ENCODE measurements at regions not wholly inside any gene's neighbourhood (a gene's known extent, or its start where the extent isn't known, plus 50 kb on each side); places are given as distances from the start of the nearest gene placed in this dataset.
A peak's percentile ranks its signal among the peaks of the same experiment; 100 is the strongest.

- WGBS = 86% methylated on average over 5 of the region's 5 CpGs
- Histone ChIP-seq H3K4me3 (ENCODE audit: low read depth in 1 of 3, low read length in 3 of 3) (no peak overlapping the region), H3K27ac (ENCODE audit: low read depth in 1 of 2, low read length in 2 of 2) (no peak overlapping the region), H3K9ac (ENCODE audit: low read depth in 1 of 2, low read length in 2 of 2) (no peak overlapping the region), H3K36me3 (ENCODE audit: control insufficient read depth in 4 of 4, insufficient read depth in 3 of 4, low read depth in 1 of 4, low read length in 3 of 4) (no peaks in the 10 kb centered on the region), H3K27me3 (ENCODE audit: control insufficient read depth in 4 of 4, insufficient read depth in 4 of 4, low read length in 3 of 4) (no peaks in the 10 kb centered on the region), H3K9me3 (ENCODE audit: control insufficient read depth in 4 of 4, low read length in 3 of 4) (no peaks in the 10 kb centered on the region), H3K4me1 (ENCODE audit: control insufficient read depth in 4 of 4, insufficient read depth in 4 of 4, low read length in 3 of 4) (no peaks in the 10 kb centered on the region)
- TF ChIP-seq JUND (IDR thresholded peaks at IDR 0.05) = no peak
- no peak for TF ChIP-seq EGR1 (IDR thresholded peaks at IDR 0.05; ENCODE audit: low read depth in 2 of 2)
- TF ChIP-seq REST (IDR thresholded peaks at IDR 0.05) = no peak
- TF ChIP-seq RXRA (IDR thresholded peaks at IDR 0.05) = no peak
- no peak for TF ChIP-seq ATF3 (IDR thresholded peaks at IDR 0.05)
- no peak for DNase-seq (ENCODE audit: low spot score)
Observed at GRCh38 chr2:19022334-19022733, 336.1 kb downstream of the OSR1 start.

GRCh38 chr2:19021721-19022120, 336.7 kb downstream of the OSR1 start:
- no peak overlapping the region for H3K27ac ChIP-seq (ENCODE audit: low read depth in 1 of 2, low read length in 2 of 2)
- no peak overlapping the region for H3K4me3 ChIP-seq (ENCODE audit: low read depth in 1 of 3, low read length in 3 of 3)
- no peaks in the 10 kb centered on the region for H3K4me1 ChIP-seq (ENCODE audit: control insufficient read depth in 4 of 4, insufficient read depth in 4 of 4, low read length in 3 of 4)
- WGBS = 85% methylated on average over 5 of the region's 5 CpGs
- no peak overlapping the region for H3K9ac ChIP-seq (ENCODE audit: low read depth in 1 of 2, low read length in 2 of 2)
- DNase-seq (ENCODE audit: low spot score) = no peak
- H3K27me3 ChIP-seq (ENCODE audit: control insufficient read depth in 4 of 4, insufficient read depth in 4 of 4, low read length in 3 of 4) = no peaks in the 10 kb centered on the region
- H3K36me3 ChIP-seq (ENCODE audit: control insufficient read depth in 4 of 4, insufficient read depth in 3 of 4, low read depth in 1 of 4, low read length in 3 of 4) = no peaks in the 10 kb centered on the region
- no peaks in the 10 kb centered on the region for H3K9me3 ChIP-seq (ENCODE audit: control insufficient read depth in 4 of 4, low read length in 3 of 4)
- TF ChIP-seq HNF4A (conservative IDR thresholded peaks at IDR 0.05) (peak in 1 of 2 donors; percentile 18), FOXA1 (IDR thresholded peaks at IDR 0.05) (no peak)

- 54% methylated on average over 4 of the region's 4 CpGs for WGBS
- no peak overlapping the region for H3K9ac ChIP-seq (ENCODE audit: low read depth in 1 of 2, low read length in 2 of 2)
- H3K27ac ChIP-seq (ENCODE audit: low read depth in 1 of 2, low read length in 2 of 2) = no peak overlapping the region
Observed at GRCh38 chr2:19021100-19021476, 337.3 kb downstream of the OSR1 start.

More at GRCh38 chr2:19021100-19021476, 337.3 kb downstream of the OSR1 start:
- H3K36me3 ChIP-seq (ENCODE audit: control insufficient read depth in 4 of 4, insufficient read depth in 3 of 4, low read depth in 1 of 4, low read length in 3 of 4) = no peaks in the 10 kb centered on the region
- no peaks in the 10 kb centered on the region for H3K9me3 ChIP-seq (ENCODE audit: control insufficient read depth in 4 of 4, low read length in 3 of 4)
- H3K27me3 ChIP-seq (ENCODE audit: control insufficient read depth in 4 of 4, insufficient read depth in 4 of 4, low read length in 3 of 4) = no peaks in the 10 kb centered on the region
- DNase-seq (ENCODE audit: low spot score) = no peak
- no peak overlapping the region for H3K4me3 ChIP-seq (ENCODE audit: low read depth in 1 of 3, low read length in 3 of 3)
- H3K4me1 ChIP-seq (ENCODE audit: control insufficient read depth in 4 of 4, insufficient read depth in 4 of 4, low read length in 3 of 4) = no peaks in the 10 kb centered on the region
- TF ChIP-seq RXRA (IDR thresholded peaks at IDR 0.05) (no peak), RAD21 (IDR thresholded peaks at IDR 0.05) (no peak), MAX (IDR thresholded peaks at IDR 0.05) (no peak), NR2F2 (IDR thresholded peaks at IDR 0.05) (no peak), YY1 (IDR thresholded peaks at IDR 0.05) (no peak), ZBTB33 (IDR thresholded peaks at IDR 0.05) (no peak), REST (IDR thresholded peaks at IDR 0.05) (no peak), HNF4G (IDR thresholded peaks at IDR 0.05) (no peak), FOXA1 (IDR thresholded peaks at IDR 0.05) (no peak), CTCF (IDR thresholded peaks at IDR 0.05; ENCODE audit: low read depth, low read length, missing input control) (no peak), TAF1 (conservative IDR thresholded peaks at IDR 0.05) (no peak), SP1 (IDR thresholded peaks at IDR 0.05) (no peak), ATF3 (IDR thresholded peaks at IDR 0.05) (no peak), HNF4A (conservative IDR thresholded peaks at IDR 0.05) (no peak), EGR1 (IDR thresholded peaks at IDR 0.05; ENCODE audit: low read depth in 2 of 2) (no peak), JUND (IDR thresholded peaks at IDR 0.05) (no peak)

All from liver (tissue), 8 donors.